Mucosa of descending colon (tissue), 3 donors: ENCODE measurements at regions not wholly inside any gene's neighbourhood (a gene's known extent, or its start where the extent isn't known, plus 50 kb on each side); places are given as distances from the start of the nearest gene placed in this dataset.
A peak's percentile ranks its signal among the peaks of the same experiment; 100 is the strongest.

Source experiments
- ATAC-seq: fragments of 200-7000 bp; cut with Tn5 transposase; one replicate; pipeline ENCODE4 v1.9.1; 2020; ENCODE audit warnings: mild to moderate bottlenecking, moderate library complexity
- DNase-seq, 3 donors: peaks; one replicate each; pipeline ENCODE4 v3.0.0-alpha.2; 2020
- H3K36me3 ChIP-seq: fragments of 200-600 bp; one replicate; pipeline ENCODE4 v1.8.0; 2021; ENCODE audit warnings: low read depth, mild to moderate bottlenecking
- H3K4me1 ChIP-seq: fragments of 200-600 bp; one replicate; pipeline ENCODE4 v1.8.0; 2021; ENCODE audit warnings: low read depth, mild to moderate bottlenecking
- H3K4me3 ChIP-seq: fragments of 200-600 bp; one replicate; pipeline ENCODE4 v1.8.0; 2021; ENCODE audit warnings: mild to moderate bottlenecking
- H3K9me3 ChIP-seq: fragments of 200-600 bp; one replicate; pipeline ENCODE4 v1.8.0; 2021; ENCODE audit warnings: mild to moderate bottlenecking
- intact Hi-C, 2 donors: fragments of 100-400 bp; cut with DNase I in 1 of 2; cut with micrococcal nuclease in 1 of 2; formaldehyde crosslinking; loops; one replicate each; pipeline versions ENCODE4 v1.11.0 to v1.11.1; 2022; cut with DNase I, micrococcal nuclease
- TF ChIP-seq, protein P1 (sequence below): fragments of 200-600 bp; IDR thresholded peaks from one replicate; pipeline ENCODE4 v1.8.0; 2022; ENCODE audit warnings: antibody characterized with exemption, mild to moderate bottlenecking
- donor health status: DM: no; HTN: no; CAD: no; lungs with moderate emphysema.
- donor health status: DM: no; HTN: no; CAD: no.
- donor health status: DM: no; HTN: yes; CAD: no.

DNA sequence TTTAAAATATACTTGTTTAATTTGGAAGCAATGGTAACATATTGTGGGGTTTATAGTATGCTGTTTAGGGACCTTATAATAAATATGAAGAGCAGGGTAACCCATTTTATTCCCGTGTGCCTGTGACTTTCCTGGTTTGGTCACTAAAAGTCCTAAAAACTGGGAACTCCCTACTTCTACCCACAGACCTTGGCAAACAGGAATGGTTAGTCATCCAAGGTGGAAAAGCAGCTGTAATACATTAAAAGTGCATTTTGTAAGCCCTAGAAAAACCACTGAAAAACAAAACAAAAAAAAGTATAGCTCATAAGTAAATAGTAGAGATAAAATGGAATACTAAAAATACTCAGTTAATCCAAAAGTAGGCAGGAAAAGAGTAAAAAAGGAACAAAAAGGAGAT is 538.9 kb downstream of the LMO4 start:
- no peaks in the 10 kb centered on the region for H3K9me3 ChIP-seq
- no peak for ATAC-seq
- intact Hi-C loops, result no loop called here
- no peak overlapping the region for H3K4me3 ChIP-seq
- H3K36me3 ChIP-seq, result no peaks in the 10 kb centered on the region
- H3K4me1 ChIP-seq, result no peaks in the 10 kb centered on the region
- DNase-seq, result no peak
- TF ChIP-seq, protein P1, sequence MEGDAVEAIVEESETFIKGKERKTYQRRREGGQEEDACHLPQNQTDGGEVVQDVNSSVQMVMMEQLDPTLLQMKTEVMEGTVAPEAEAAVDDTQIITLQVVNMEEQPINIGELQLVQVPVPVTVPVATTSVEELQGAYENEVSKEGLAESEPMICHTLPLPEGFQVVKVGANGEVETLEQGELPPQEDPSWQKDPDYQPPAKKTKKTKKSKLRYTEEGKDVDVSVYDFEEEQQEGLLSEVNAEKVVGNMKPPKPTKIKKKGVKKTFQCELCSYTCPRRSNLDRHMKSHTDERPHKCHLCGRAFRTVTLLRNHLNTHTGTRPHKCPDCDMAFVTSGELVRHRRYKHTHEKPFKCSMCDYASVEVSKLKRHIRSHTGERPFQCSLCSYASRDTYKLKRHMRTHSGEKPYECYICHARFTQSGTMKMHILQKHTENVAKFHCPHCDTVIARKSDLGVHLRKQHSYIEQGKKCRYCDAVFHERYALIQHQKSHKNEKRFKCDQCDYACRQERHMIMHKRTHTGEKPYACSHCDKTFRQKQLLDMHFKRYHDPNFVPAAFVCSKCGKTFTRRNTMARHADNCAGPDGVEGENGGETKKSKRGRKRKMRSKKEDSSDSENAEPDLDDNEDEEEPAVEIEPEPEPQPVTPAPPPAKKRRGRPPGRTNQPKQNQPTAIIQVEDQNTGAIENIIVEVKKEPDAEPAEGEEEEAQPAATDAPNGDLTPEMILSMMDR, result no peak

DNA sequence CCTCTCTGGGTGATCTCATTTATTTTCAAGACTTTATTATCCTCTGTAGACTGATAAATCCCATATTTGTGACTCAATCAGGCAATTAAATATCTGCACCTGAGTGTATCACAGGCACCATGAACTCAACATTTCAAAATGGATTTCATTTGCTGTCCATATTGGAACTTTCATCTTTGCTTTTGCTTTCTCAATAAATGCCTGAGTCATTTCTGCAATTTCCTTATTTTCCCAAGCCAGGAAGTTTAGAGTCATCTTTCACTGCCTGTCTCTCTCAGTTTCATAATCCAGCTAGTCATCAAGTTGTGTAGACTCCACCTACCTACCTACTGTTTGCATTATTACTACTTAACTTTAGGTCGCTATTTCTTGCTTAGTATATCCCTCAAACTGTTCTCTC is 540.9 kb downstream of the LMO4 start:
- intact Hi-C loops, result no loop called here
- no peaks in the 10 kb centered on the region for H3K36me3 ChIP-seq
- H3K4me3 ChIP-seq, result no peak overlapping the region
- H3K4me1 ChIP-seq, result no peaks in the 10 kb centered on the region
- TF ChIP-seq, protein P1, result no peak
- peak; percentile 96 for ATAC-seq
- no peaks in the 10 kb centered on the region for H3K9me3 ChIP-seq
- DNase-seq, result no peak

DNA sequence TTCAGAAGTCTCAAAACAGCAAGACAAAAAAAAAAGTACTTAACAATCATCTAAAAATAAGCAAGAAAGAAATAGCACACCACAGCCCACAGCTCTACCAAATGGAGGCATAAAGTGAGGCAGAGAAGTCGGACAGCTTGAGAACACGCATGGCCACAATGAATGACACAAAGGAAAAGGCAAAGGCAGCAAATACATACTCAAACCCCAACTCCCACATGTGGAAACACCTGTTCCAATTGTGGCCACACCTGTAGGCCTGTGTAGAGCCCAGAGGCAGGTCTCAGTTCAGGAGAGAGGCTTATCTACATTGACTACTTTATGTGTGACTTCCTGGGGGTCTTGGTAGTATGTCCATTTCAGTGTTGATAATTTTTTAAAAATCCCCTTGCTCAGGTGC is 543.5 kb downstream of the LMO4 start:
- ATAC-seq (peak; percentile 28), DNase-seq (no peak)
- intact Hi-C loops, result no loop called here
- no peaks in the 10 kb centered on the region for H3K36me3 ChIP-seq
- no peaks in the 10 kb centered on the region for H3K9me3 ChIP-seq
- H3K4me3 ChIP-seq, result no peak overlapping the region
- TF ChIP-seq, protein P1, result no peak
- H3K4me1 ChIP-seq, result no peaks in the 10 kb centered on the region

DNA sequence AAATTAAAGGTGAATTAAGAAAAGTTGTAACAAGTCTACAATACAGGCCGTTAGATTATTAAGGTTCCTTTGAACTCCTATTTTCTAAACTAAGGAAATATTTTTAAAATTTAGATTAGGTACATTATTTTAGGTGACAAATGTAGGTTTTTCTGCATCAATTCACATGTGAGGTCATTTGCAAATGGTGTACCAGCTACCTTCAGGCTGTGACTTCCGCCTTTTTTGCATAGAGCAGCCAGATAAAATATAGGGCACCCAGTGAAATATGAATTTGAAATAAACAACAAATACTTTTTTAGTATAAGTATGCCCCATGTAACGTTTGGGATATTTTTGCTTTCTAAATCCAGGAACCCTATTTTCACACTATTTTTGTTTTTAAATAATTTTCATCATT is 544.0 kb downstream of the LMO4 start:
- Histone ChIP-seq H3K36me3 (no peaks in the 10 kb centered on the region), H3K4me3 (no peak overlapping the region), H3K9me3 (no peaks in the 10 kb centered on the region), H3K4me1 (no peaks in the 10 kb centered on the region)
- ATAC-seq (no peak), DNase-seq (no peak)
- TF ChIP-seq, protein P1, result no peak
- intact Hi-C loops, result no loop called here

DNA sequence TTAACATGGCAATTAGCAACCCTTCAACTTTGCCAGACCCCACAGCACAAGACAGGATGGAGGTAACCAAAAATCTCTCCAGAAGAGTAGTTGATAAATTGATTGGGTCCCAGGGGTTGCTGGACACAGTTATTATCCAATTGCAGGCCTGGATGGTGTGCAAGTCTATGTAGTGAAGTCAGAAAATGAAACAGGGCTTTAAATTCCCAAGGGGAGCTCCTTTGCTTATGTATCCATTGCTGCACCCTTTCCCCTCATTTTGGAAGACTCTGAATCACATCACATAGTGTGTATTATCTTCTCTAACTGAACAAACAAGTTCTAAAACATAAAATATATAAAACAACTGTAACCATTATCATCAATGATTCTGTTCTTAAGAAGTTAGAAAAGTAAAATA is 550.2 kb downstream of the LMO4 start:
- TF ChIP-seq, protein P1, result no peak
- Histone ChIP-seq H3K36me3 (no peaks in the 10 kb centered on the region), H3K4me3 (no peak overlapping the region), H3K9me3 (no peaks in the 10 kb centered on the region), H3K4me1 (no peaks in the 10 kb centered on the region)
- intact Hi-C loops, result no loop called here
- ATAC-seq (no peak), DNase-seq (no peak)

DNA sequence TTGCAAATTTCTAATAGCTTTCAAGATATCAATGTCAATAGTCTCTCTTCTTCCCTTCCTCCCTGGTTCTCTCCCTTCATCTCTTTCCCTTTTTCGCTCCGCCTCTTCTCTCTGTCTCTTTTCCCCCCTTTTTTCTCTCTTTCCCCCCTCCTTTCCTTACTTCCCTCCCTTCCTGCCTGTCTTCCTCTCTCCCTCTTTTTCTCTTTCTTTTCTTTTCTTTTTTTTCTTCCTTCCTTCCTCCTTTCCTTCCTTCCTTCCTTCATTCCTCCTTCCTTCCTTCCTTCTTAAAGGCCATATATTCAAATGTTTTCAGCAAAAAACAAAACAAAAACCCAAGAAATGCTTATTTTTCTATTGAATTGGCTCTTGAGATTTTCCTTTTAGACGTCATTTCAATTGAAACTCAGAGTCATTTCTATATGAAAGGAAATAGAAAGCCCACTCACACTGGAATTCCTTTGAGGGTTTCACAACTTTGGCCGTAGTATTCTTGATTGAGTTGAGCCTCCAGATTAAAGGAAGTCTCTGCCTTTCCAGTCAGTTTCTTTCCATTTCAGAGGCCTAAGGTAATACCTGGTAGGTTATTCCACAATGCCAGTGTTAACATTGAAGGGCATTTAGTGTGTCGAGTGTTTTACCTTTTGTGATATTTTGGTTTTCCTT is 551.5 kb downstream of the LMO4 start:
- H3K9me3 ChIP-seq, result no peaks in the 10 kb centered on the region
- no peaks in the 10 kb centered on the region for H3K36me3 ChIP-seq
- no peak overlapping the region for H3K4me3 ChIP-seq
- no peaks in the 10 kb centered on the region for H3K4me1 ChIP-seq
- DNase-seq, result no peak
- ATAC-seq, result no peak
- intact Hi-C loops, result no loop called here
- TF ChIP-seq, protein P1, result no peak
